SJCRH30 (cell line): ENCODE measurements at regions not wholly inside any gene's neighbourhood (a gene's known extent, or its start where the extent isn't known, plus 50 kb on each side); places are given as distances from the start of the nearest gene placed in this dataset.
"Not testable (repeated sequence)": the region's sequence is repeated elsewhere in the genome, so short reads cannot be mapped to it uniquely, and the experiment has no call there.

Experiments
- DNase-seq, 2 experiments: peaks; one replicate each; pipeline ENCODE4 v3.0.0-alpha.2; 2015 to 2020
- H3K27ac ChIP-seq: fragments of 250-450 bp; sonication (Bioruptor Pico); 2 replicates; pipeline ENCODE4 v1.5.1; 2020; ENCODE audit warnings: mild to moderate bottlenecking, moderate library complexity
- H3K27me3 ChIP-seq: fragments of 250-450 bp; sonication (Bioruptor Pico); 2 replicates; pipeline ENCODE4 v1.5.1; 2020; ENCODE audit warnings: mild to moderate bottlenecking, moderate library complexity
- H3K36me3 ChIP-seq: fragments of 250-450 bp; sonication (Bioruptor Pico); 2 replicates; pipeline ENCODE4 v1.5.1; 2020; ENCODE audit warnings: mild to moderate bottlenecking, moderate library complexity
- H3K4me1 ChIP-seq: fragments of 250-450 bp; sonication (Bioruptor Pico); 2 replicates; pipeline ENCODE4 v1.5.1; 2020; ENCODE audit warnings: mild to moderate bottlenecking, moderate library complexity
- H3K4me3 ChIP-seq: fragments of 250-450 bp; sonication (Bioruptor Pico); 2 replicates; pipeline ENCODE4 v1.5.1; 2020; ENCODE audit warnings: mild to moderate bottlenecking, moderate library complexity
- H3K9me3 ChIP-seq: fragments of 250-450 bp; sonication (Bioruptor Pico); replicated peaks from 2 replicates; pipeline ENCODE4 v1.5.1; 2020; ENCODE audit warnings: mild to moderate bottlenecking, moderate library complexity

DNA sequence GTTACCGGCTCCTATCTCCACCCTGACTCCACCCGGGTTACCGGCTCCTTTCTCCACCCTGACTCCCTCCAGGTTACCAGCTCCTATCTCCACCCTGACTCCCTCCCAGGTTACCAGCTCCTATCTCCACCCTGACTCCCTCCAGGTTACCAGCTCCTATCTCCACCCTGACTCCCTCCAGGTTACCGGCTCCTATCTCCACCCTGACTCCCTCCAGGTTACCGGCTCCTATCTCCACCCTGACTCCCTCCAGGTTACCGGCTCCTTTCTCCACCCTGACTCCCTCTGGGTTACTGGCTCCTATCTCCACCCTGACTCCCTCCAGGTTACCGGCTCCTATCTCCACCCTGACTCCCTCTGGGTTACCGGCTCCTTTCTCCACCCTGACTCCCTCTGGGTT, 97.9 kb upstream of the RBM19 start:
- DNase-seq, H3K27me3 ChIP-seq, H3K27ac ChIP-seq, H3K9me3 ChIP-seq, H3K36me3 ChIP-seq, H3K4me1 ChIP-seq, H3K4me3 ChIP-seq: not testable (repeated sequence)

DNA sequence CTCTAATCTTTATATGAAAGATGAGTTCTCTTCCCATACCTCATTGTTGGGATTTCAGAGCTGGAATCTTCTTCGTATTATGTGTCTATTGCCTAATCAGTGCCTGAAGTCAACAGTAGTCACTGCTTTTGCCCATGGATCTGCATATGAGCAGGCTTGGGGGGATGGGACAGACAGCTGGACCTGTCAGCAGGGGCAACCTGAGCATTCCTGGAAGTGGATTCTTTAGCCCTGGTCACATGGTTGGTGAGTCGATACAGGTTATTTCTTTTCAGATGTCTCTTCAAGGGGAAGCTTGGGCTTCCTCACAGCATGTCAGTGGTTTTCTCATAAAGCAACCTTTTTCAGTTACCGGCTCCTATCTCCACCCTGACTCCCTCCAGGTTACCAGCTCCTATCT, 97.3 kb upstream of the RBM19 start:
- no peaks in the 10 kb centered on the region; the same call in 1 of the 2 replicates for H3K27me3 ChIP-seq
- H3K4me1 ChIP-seq, result no peaks in the 10 kb centered on the region
- H3K9me3 ChIP-seq, result no peaks in the 10 kb centered on the region
- H3K4me3 ChIP-seq, result no peak overlapping the region
- H3K36me3 ChIP-seq, result no peaks in the 10 kb centered on the region
- no peak for DNase-seq
- H3K27ac ChIP-seq, result no peak overlapping the region

GRCh38 chr12:114056351-114056750, 90.2 kb upstream of the RBM19 start:
- H3K4me3 ChIP-seq, H3K27me3 ChIP-seq, H3K27ac ChIP-seq, H3K9me3 ChIP-seq, H3K36me3 ChIP-seq, H3K4me1 ChIP-seq: not testable (repeated sequence)
- DNase-seq, result peak; percentile 4 to 7

GRCh38 chr12:114054982-114055381, 88.9 kb upstream of the RBM19 start:
- no peak for DNase-seq
- Histone ChIP-seq H3K27ac (no peak overlapping the region), H3K4me3 (no peak overlapping the region), H3K27me3 (no peaks in the 10 kb centered on the region), H3K4me1 (no peaks in the 10 kb centered on the region), H3K9me3 (no peaks in the 10 kb centered on the region), H3K36me3 (no peaks in the 10 kb centered on the region)

- H3K27ac ChIP-seq, result no peak overlapping the region
- no peaks in the 10 kb centered on the region for H3K9me3 ChIP-seq
- H3K36me3 ChIP-seq, result no peaks in the 10 kb centered on the region
- H3K4me3 ChIP-seq, result no peak overlapping the region
- no peaks in the 10 kb centered on the region for H3K4me1 ChIP-seq
- H3K27me3 ChIP-seq, result peaks cover 3% of the 10 kb centered on the region; the same call in 1 of the 2 replicates
- DNase-seq, result no peak
These were observed 80.3 kb upstream of the RBM19 start for GRCh38 chr12:114046236-114046998.

DNA sequence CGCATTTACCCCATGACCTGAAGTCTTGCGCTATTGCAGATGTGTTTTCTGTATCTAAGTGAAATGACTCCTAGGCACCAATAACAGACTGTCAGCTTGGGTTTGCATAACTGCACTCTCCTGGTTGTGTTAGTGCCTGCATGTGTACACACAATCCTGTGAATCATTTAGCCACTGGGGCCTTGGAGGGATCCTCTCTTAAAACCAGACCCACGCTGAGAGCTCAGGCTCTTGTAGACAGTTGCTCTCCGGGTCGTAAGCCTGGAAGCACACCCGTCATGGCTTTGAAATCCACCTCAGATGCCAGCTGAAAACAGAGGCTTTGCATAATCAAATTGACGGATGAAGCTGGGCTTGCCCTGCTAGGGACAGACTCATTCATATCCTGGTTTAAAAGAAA, 79.2 kb upstream of the RBM19 start:
- Histone ChIP-seq H3K9me3 (no peaks in the 10 kb centered on the region), H3K27me3 (peaks cover 3% of the 10 kb centered on the region; the same call in 1 of the 2 replicates), H3K4me1 (no peaks in the 10 kb centered on the region), H3K36me3 (no peaks in the 10 kb centered on the region), H3K27ac (no peak overlapping the region), H3K4me3 (no peak overlapping the region)
- DNase-seq, result no peak

GRCh38 chr12:114041590-114041989, 75.5 kb upstream of the RBM19 start:
- Histone ChIP-seq H3K9me3 (no peaks in the 10 kb centered on the region), H3K4me3 (no peak overlapping the region), H3K27ac (no peak overlapping the region), H3K27me3 (peaks cover 3% of the 10 kb centered on the region; the same call in 1 of the 2 replicates), H3K4me1 (no peaks in the 10 kb centered on the region), H3K36me3 (no peaks in the 10 kb centered on the region)
- DNase-seq, result no peak

- Histone ChIP-seq H3K4me3 (no peak overlapping the region), H3K27me3 (peaks cover 3% of the 10 kb centered on the region; the same call in 1 of the 2 replicates), H3K36me3 (no peaks in the 10 kb centered on the region), H3K27ac (no peak overlapping the region), H3K4me1 (no peaks in the 10 kb centered on the region), H3K9me3 (no peaks in the 10 kb centered on the region)
- no peak for DNase-seq
These were observed 75.0 kb upstream of the RBM19 start for GRCh38 chr12:114041136-114041535.

GRCh38 chr12:114038962-114039361, 72.8 kb upstream of the RBM19 start:
- Histone ChIP-seq H3K27ac (no peak overlapping the region), H3K36me3 (no peaks in the 10 kb centered on the region), H3K27me3 (no peaks in the 10 kb centered on the region), H3K4me1 (no peaks in the 10 kb centered on the region), H3K9me3 (no peaks in the 10 kb centered on the region), H3K4me3 (no peak overlapping the region)
- no peak for DNase-seq

DNA sequence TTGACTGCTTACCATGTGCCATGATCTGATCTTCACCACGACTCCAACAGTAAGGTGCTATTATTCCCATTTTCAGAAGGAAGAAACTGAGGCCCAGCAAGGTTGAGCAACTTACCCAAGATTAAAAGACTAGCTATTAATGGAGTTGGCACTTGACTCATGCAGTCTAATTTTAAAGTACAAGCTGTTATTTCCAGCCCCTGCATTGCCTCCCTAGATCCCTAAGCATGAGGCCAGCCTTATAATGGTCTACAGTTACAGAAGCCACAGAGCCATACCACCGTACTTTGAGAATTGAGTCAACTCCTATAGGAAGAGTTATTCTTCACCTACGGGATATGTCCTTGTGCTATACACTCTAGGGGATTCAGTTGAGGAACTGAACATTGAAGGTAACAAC, 66.7 kb upstream of the RBM19 start:
- no peak for DNase-seq
- Histone ChIP-seq H3K27me3 (0 out of 2 replicates have a peak, but pooled peaks cover 3% of the 10 kb centered on the region), H3K27ac (no peak overlapping the region), H3K4me1 (no peaks in the 10 kb centered on the region), H3K36me3 (no peaks in the 10 kb centered on the region), H3K9me3 (no peaks in the 10 kb centered on the region), H3K4me3 (no peak overlapping the region)

DNA sequence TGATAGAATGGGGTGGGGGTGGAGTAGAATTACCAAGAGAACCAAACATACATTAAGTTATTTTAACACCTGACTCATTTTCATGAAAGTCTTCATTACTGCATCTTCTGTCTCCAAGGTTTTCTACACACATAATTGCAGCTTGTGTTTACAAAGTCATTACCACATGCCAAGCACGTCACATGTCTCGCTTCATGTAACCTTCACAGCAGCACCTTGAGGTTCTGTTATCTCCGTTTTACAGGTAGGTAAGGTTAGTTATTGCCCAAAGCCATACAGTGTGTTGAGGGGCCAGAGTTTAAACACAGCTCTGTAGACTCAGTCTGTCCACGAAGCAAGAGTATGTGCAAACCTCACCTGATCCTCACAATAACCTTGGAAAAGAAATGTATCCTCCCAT, 64.3 kb upstream of the RBM19 start:
- Histone ChIP-seq H3K27me3 (0 out of 2 replicates have a peak, but pooled peaks cover 3% of the 10 kb centered on the region), H3K9me3 (no peaks in the 10 kb centered on the region), H3K4me3 (no peak overlapping the region), H3K27ac (no peak overlapping the region), H3K36me3 (no peaks in the 10 kb centered on the region), H3K4me1 (no peaks in the 10 kb centered on the region)
- no peak for DNase-seq

- H3K36me3 ChIP-seq, result no peaks in the 10 kb centered on the region
- no peaks in the 10 kb centered on the region for H3K9me3 ChIP-seq
These were observed 60.7 kb upstream of the RBM19 start for GRCh38 chr12:114026805-114027204.

GRCh38 chr12:114025935-114026334, 59.8 kb upstream of the RBM19 start:
- no peaks in the 10 kb centered on the region for H3K9me3 ChIP-seq
- H3K27ac ChIP-seq, result no peak overlapping the region
- H3K36me3 ChIP-seq, result no peaks in the 10 kb centered on the region
- no peak for DNase-seq
- H3K27me3 ChIP-seq, result 0 out of 2 replicates have a peak, but pooled peaks cover 3% of the 10 kb centered on the region
- H3K4me1 ChIP-seq, result no peaks in the 10 kb centered on the region
- no peak overlapping the region for H3K4me3 ChIP-seq

More at GRCh38 chr12:114026805-114027204, 60.7 kb upstream of the RBM19 start:
- no peaks in the 10 kb centered on the region for H3K4me1 ChIP-seq
- no peak overlapping the region for H3K27ac ChIP-seq
- H3K4me3 ChIP-seq, result no peak overlapping the region
- H3K27me3 ChIP-seq, result 0 out of 2 replicates have a peak, but pooled peaks cover 3% of the 10 kb centered on the region
- DNase-seq, result no peak

DNA sequence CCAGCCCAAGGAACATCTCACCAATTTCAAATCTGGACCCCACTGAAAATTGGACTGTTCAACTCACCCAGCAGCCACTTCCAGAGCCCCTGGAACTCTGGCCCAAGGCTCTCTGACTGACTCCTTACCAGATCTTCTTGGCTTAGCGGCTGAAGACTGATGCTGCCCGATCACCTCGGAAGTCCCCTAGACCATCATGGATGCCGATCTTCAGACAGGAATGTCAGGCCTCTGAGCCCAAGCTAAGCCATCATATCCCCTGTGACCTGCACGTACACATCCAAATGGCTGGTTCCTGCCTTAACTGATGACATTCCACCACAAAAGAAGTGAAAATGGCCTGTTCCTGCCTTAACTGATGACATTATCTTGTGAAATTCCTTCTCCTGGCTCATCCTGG, 56.0 kb upstream of the RBM19 start:
- H3K36me3 ChIP-seq, H3K27me3 ChIP-seq, H3K4me3 ChIP-seq, H3K4me1 ChIP-seq, DNase-seq, H3K9me3 ChIP-seq, H3K27ac ChIP-seq: not testable (repeated sequence)

GRCh38 chr12:114018669-114019068, 52.5 kb upstream of the RBM19 start:
- Histone ChIP-seq H3K4me3 (no peak overlapping the region), H3K4me1 (no peaks in the 10 kb centered on the region), H3K36me3 (no peaks in the 10 kb centered on the region), H3K27me3 (no peaks in the 10 kb centered on the region), H3K27ac (no peak overlapping the region), H3K9me3 (no peaks in the 10 kb centered on the region)
- no peak for DNase-seq
